IPS DF 6.9 (cell line): ENCODE measurements at regions not wholly inside any gene's neighbourhood (a gene's known extent, or its start where the extent isn't known, plus 50 kb on each side); places are given as distances from the start of the nearest gene placed in this dataset.
"Not testable (repeated sequence)": the region's sequence is repeated elsewhere in the genome, so short reads cannot be mapped to it uniquely, and the experiment has no call there.

ENCODE experiments used
- DNase-seq: peaks from one replicate; pipeline ENCODE4 v3.0.0-alpha.2; 2013; ENCODE audit warnings: low read depth, low spot score
- H3K27ac ChIP-seq: one replicate; pipeline ENCODE4 v1.5.1; 2013; ENCODE audit warnings: low read length, control low read depth
- H3K27me3 ChIP-seq: 2 replicates; pipeline ENCODE4 v1.6.1; 2013; ENCODE audit warnings: mild to moderate bottlenecking, low read length; ENCODE audit not compliant: control insufficient read depth, insufficient read depth
- H3K36me3 ChIP-seq: 2 replicates; pipeline ENCODE4 v1.6.1; 2013; ENCODE audit warnings: low read length; ENCODE audit not compliant: control insufficient read depth, insufficient read depth
- H3K4me1 ChIP-seq: 2 replicates; pipeline ENCODE4 v1.6.1; 2013; ENCODE audit warnings: low read length; ENCODE audit not compliant: control insufficient read depth, insufficient read depth
- H3K4me3 ChIP-seq: 2 replicates; pipeline ENCODE4 v1.5.1; 2013; ENCODE audit warnings: mild to moderate bottlenecking, low read length
- H3K9me3 ChIP-seq: 2 replicates; pipeline ENCODE4 v1.6.1; 2013; ENCODE audit warnings: low read length, inconsistent platforms; ENCODE audit not compliant: control insufficient read depth, insufficient read depth
- WGBS: extraction: QIAGEN DNeasy Blood & Tissue Kit; methylation state at CpG from one replicate; pipeline ENCODE4 v1.1.7; 2013; ENCODE audit warnings: mixed read lengths, missing lambda C conversion rate; ENCODE audit not compliant: insufficient read length, insufficient coverage; 5-methylcytosine and 5-hydroxymethylcytosine counted together

DNA sequence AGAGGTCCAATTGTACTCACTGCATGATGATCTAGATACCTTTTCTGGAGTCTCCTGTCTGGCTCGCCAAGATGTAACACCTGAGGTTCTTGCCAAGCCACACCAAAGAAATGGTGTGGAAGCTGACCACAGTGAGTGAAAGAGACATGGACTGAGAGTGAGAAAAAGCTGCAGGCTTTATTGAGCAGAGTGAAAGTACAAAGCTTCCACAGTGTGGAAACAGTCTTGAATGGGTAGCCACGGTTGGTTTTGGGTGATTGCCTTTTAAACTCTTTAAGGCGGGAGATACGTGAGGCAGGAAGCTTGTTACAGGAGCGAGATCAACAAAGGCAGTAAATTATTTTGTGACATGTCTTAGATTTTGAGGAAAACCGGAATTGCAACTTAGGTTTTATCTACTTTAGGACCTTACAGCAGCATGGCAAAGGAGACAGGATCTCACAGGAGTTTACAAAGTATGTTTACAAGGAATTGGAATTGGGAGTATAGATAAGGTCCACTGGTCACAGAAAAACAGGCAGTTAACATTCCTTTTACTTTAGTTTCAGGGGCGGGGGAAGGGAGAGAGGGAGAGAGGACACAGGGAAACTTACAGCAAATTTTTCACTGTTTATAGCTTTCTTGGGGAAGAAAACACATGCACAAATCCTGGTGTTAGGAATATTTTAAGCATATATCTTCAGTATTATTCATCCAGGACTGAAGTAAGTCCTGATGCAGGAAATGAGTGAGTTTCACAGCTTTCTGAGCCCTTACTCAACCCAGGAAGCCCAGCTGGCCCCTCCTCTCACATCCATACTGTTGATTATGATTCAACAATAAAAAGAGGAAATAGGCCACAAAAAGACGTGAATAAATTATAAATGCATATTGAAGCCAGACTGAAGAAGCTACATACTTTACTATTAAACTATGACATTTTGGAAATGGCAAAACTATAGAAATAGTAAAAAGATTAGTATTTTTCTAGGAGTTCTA, 257.6 kb upstream of the MBL2 start:
- no CpG with 5 or more reads among the region's 8 CpGs for WGBS
- not testable (repeated sequence) for H3K9me3 ChIP-seq, H3K27ac ChIP-seq, H3K36me3 ChIP-seq, H3K4me1 ChIP-seq, DNase-seq, H3K4me3 ChIP-seq, H3K27me3 ChIP-seq

DNA sequence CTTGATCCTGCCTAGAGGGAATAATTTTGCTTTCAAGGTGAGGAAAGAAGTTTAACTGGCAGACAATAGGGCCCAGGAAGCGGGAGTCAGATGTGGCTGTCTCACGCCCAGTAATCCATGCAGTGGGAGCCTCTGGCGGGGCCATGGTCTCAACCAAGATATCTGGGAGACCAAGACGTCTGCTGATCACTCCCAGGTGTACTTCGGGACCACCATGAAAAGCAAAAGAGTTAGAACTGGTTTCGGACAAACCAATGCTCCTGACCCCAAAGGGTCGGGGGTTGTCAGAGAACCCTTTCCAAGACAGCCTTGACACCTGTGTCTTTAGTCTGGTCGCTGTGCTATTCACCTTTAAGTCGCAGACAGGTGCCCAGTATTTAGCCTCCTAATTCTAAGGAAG, 256.9 kb upstream of the MBL2 start:
- Histone ChIP-seq H3K27me3 (no peaks in the 10 kb centered on the region), H3K9me3 (no peaks in the 10 kb centered on the region), H3K27ac (no peak overlapping the region), H3K4me3 (no peak overlapping the region), H3K4me1 (0 out of 2 replicates have a peak, but pooled peaks cover 1% of the 10 kb centered on the region), H3K36me3 (no peaks in the 10 kb centered on the region)
- no CpG with 5 or more reads among the region's 9 CpGs for WGBS
- DNase-seq = no peak

DNA sequence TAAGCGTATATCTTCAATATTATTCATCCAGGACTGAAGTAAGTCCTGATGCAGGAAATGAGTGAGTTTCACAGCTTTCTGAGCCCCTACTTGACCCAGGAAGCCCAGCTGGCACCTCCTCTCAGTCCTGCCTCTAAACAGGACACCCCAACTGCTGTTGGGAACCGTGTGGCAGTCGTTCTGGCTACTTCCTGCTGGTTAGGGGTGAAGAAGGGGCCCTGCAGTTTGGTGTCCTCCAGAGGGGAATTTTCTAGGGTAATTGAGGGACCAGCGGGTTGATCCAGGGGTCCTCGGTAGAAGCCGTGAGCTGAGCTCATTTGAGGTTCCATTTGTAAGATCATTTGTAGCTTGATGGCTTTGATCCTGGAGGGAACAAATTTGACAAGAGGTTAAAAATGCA, 253.2 kb upstream of the MBL2 start:
- not testable (repeated sequence) for H3K27me3 ChIP-seq, H3K36me3 ChIP-seq, H3K4me3 ChIP-seq, H3K4me1 ChIP-seq, DNase-seq, H3K9me3 ChIP-seq, H3K27ac ChIP-seq
- WGBS = no CpG with 5 or more reads among the region's 6 CpGs

DNA sequence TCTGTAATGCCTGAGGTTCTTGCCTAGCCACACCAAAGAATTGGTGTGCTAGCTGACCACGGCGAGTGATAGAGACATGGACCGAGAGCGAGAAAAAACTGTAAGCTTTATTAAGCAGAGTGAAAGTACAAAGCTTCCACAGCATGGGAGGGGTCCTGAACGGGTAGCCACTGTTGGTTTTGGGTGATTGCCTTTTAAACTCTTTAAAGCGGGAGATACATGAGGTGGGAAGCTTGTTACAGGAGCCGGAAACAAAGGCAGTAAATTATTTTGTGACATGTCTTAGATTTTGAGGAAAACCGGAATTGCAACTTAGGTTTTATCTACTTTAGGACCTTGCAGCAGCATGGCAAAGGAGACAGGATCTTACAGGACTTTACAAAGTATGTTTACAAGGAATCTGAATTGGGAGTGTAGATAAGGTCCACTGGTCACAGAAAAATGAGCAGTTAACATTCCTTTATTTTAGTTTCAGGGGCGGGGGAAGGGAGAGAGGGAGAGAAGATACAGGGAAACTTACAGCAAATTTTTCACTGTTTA, 252.7 kb upstream of the MBL2 start:
- Histone ChIP-seq H3K36me3 (no peaks in the 10 kb centered on the region), H3K4me3 (no peak overlapping the region), H3K27me3 (no peaks in the 10 kb centered on the region), H3K27ac (no peak overlapping the region), H3K9me3 (no peaks in the 10 kb centered on the region), H3K4me1 (peaks cover 6% of the 10 kb centered on the region; the same call in 1 of the 2 replicates)
- DNase-seq = no peak
- WGBS = no CpG with 5 or more reads among the region's 9 CpGs

DNA sequence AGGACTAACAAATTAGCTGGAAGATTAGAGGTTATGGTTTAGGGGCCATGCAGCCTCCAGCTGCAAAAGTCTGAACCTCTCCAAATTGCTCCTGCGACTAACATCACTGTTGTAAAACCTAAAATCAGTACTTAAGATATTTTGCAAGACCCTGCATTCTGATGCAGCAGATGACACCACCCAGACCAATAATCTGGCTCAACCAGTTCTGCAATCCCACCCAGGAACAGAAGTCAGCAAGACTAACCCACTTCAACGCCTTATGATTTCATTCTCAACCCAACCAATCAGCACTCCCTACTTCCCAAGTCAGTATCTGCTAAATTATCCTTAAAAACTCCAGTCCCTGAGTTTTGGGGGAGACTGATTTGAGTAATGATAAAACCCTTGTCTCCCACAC, 250.8 kb upstream of the MBL2 start:
- H3K27ac ChIP-seq = peak overlapping the region; percentile 52
- H3K27me3 ChIP-seq = no peaks in the 10 kb centered on the region
- WGBS = no CpG with 5 or more reads among the region's 2 CpGs
- no peak overlapping the region for H3K4me3 ChIP-seq
- H3K9me3 ChIP-seq = no peaks in the 10 kb centered on the region
- peaks cover 4% of the 10 kb centered on the region; the same call in 1 of the 2 replicates for H3K4me1 ChIP-seq
- H3K36me3 ChIP-seq = no peaks in the 10 kb centered on the region
- DNase-seq = no peak

DNA sequence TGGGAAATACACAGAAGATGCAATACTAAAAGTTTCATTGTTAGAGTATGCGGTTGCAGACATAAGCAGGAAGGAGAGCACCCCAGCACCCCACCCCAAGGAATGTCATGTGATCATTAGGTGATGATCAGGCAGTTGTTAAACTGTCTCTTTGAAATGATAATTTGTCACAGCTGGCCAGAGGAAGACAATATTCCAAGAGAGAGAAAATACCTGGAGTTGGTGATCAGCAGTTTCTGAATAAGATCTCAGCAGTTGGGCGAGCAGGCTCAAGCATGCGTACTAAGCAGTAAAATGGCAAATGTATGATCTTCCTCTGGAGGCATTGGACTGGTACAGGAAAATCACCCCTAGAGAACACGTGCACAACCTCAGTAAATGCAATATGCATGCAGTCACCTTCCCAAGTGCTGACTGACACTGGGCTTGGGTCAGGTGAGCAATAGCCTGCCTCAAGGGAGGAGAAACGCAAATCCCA, 250.1 kb upstream of the MBL2 start:
- Histone ChIP-seq H3K27ac (peak overlapping the region; percentile 52), H3K36me3 (no peaks in the 10 kb centered on the region), H3K27me3 (no peaks in the 10 kb centered on the region), H3K4me1 (peaks cover 4% of the 10 kb centered on the region; the same call in 1 of the 2 replicates), H3K9me3 (no peaks in the 10 kb centered on the region), H3K4me3 (no peak overlapping the region)
- DNase-seq = peak; percentile 68
- WGBS = no CpG with 5 or more reads among the region's 5 CpGs

DNA sequence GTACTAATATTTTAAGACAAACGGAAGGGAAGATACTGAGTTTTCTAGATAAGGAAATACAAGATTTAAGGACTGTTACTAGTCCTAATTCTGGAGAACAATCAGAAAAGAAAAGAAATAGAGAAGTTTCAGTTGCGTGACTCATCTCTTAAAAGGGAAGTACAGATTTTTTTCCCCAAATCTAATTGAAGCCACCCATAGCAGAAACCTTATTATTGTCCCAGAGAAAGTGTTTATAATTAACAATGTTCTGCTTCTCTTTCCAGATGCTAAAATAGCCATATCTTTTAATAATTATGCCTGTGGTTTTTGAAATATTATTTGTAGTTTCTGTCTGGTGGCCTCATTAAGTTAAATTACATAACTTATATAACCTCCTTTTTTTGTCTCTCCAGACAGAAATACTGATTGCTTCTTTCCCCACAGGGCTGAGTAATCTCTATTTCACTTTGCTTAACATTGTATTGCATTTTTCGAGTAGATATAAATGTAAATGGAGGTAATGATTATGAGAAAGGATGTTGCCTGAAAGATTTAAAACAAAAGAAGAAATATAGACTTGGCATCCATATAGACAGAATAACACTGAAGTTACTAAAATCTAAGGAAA, 240.7 kb upstream of the MBL2 start:
- 100% methylated on average over 1 of the region's 3 CpGs for WGBS
- Histone ChIP-seq H3K4me1 (no peaks in the 10 kb centered on the region), H3K36me3 (no peaks in the 10 kb centered on the region), H3K4me3 (no peak overlapping the region), H3K27ac (no peak overlapping the region), H3K27me3 (no peaks in the 10 kb centered on the region), H3K9me3 (no peaks in the 10 kb centered on the region)
- DNase-seq = no peak

DNA sequence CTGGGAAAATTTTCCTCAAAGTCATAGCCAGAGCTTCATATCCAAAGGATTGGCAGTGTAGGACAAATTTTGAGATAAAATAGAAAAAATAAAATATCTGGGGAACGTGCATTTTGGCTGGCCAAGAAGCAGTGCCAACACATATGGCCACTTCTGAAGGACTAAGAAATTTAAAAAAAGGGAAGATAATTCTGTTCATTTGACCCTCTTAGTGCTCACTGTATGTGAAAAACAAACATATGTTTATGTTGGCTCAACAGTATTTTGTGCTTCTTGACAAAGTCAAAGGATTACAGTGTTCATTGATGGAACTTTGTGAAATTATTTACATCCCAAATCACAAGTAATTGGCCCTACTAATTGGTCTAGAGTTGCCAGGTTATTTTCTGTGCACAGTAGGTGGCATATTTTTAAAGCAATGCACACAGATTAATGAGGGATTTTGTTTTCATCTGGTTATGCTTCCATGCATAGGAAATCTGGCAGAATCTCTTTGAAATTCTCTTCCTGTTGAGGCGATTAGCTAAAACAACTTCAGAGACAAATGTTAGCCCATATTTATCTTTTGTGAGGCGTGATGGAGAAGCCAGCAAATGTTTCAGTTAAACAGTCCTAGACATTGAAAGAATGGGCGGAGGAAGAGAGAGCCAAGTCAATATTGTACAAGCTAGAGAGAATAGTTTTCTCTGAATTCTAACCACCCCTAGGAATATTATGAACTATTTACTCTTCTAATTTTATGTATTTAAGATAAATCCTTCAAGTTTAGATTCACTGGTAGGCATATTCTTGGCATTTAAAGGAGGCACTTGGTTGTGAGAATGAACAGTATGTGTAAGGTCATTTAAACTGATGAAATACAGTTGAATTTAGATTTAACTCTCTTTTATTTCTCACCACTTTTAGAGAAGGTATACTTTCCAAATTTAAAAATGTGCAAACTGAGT, 237.7 kb upstream of the MBL2 start:
- Histone ChIP-seq H3K27ac (no peak overlapping the region), H3K9me3 (no peaks in the 10 kb centered on the region), H3K4me3 (no peak overlapping the region), H3K36me3 (no peaks in the 10 kb centered on the region), H3K27me3 (no peaks in the 10 kb centered on the region), H3K4me1 (no peaks in the 10 kb centered on the region)
- no peak for DNase-seq
- WGBS = no CpG with 5 or more reads among the region's 4 CpGs

DNA sequence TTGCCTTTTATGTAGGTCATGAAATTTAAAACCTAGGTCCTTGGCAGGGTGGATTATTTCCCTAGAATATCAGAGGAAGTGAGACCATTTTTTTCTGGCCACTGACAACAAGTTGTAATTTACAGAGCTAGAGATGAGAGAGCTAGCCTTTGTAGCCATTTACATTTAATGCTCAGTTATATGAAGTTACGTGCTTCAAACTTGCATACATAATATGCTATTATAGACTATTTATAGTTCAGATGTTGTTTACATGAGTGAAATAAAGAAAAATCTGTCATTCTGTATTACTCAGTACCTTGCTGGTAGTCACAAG, 234.9 kb upstream of the MBL2 start:
- Histone ChIP-seq H3K4me1 (no peaks in the 10 kb centered on the region), H3K27ac (no peak overlapping the region), H3K27me3 (no peaks in the 10 kb centered on the region), H3K9me3 (no peaks in the 10 kb centered on the region), H3K4me3 (no peak overlapping the region), H3K36me3 (no peaks in the 10 kb centered on the region)
- no peak for DNase-seq
- no CpG with 5 or more reads among the region's 1 CpG for WGBS
